Hepatocyte (in vitro differentiated cells): ENCODE measurements at regions not wholly inside any gene's neighbourhood (a gene's known extent, or its start where the extent isn't known, plus 50 kb on each side); places are given as distances from the start of the nearest gene placed in this dataset.
A peak's percentile ranks its signal among the peaks of the same experiment; 100 is the strongest.

Experiments
- DNase-seq: peaks from one replicate; pipeline ENCODE4 v3.0.0-alpha.2; 2016; ENCODE audit warnings: low spot score
- H2AFZ ChIP-seq: fragments of 200-600 bp; sonication (generic); 2 replicates; pipeline ENCODE4 v1.6.0; 2016; ENCODE audit warnings: antibody characterized with exemption, mild to moderate bottlenecking
- H3K27ac ChIP-seq: fragments of 200-600 bp; sonication (generic); 2 replicates; pipeline ENCODE4 v1.5.1; 2016; ENCODE audit warnings: mild to moderate bottlenecking
- H3K27me3 ChIP-seq: fragments of 200-600 bp; sonication (generic); 2 replicates; pipeline ENCODE4 v1.6.1; 2016
- H3K36me3 ChIP-seq: fragments of 200-600 bp; sonication (generic); replicated peaks from 2 replicates; pipeline ENCODE4 v1.5.1; 2016; ENCODE audit warnings: low read depth; ENCODE audit not compliant: insufficient read depth
- H3K4me1 ChIP-seq: fragments of 200-600 bp; sonication (generic); 2 replicates; pipeline ENCODE4 v1.5.1; 2016; ENCODE audit warnings: mild to moderate bottlenecking, moderate library complexity; ENCODE audit not compliant: insufficient read depth
- H3K4me2 ChIP-seq: fragments of 200-600 bp; sonication (generic); 2 replicates; pipeline ENCODE4 v1.6.0; 2016
- H3K4me3 ChIP-seq: fragments of 200-600 bp; sonication (generic); 2 replicates; pipeline ENCODE4 v1.5.1; 2016; ENCODE audit warnings: mild to moderate bottlenecking
- H3K79me2 ChIP-seq: fragments of 200-600 bp; sonication (generic); 2 replicates; pipeline ENCODE4 v1.6.0; 2017; ENCODE audit warnings: mild to moderate bottlenecking
- H3K9me2 ChIP-seq: fragments of 200-600 bp; sonication (generic); replicated peaks from 2 replicates; pipeline ENCODE4 v1.6.0; 2017; ENCODE audit warnings: mild to moderate bottlenecking; ENCODE audit not compliant: insufficient read depth
- H3K9me3 ChIP-seq: fragments of 200-600 bp; sonication (generic); 2 replicates; pipeline ENCODE4 v1.5.1; 2016; ENCODE audit warnings: low read depth, mild to moderate bottlenecking
- H4K20me1 ChIP-seq: fragments of 200-600 bp; sonication (generic); 2 replicates; pipeline ENCODE4 v1.6.0; 2016; ENCODE audit warnings: mild to moderate bottlenecking; ENCODE audit not compliant: insufficient read depth, poor library complexity, severe bottlenecking
- CTCF ChIP-seq: fragments of 200-600 bp; sonication (generic); IDR thresholded peaks from 2 replicates; pipeline ENCODE4 v1.5.1; 2016; ENCODE audit warnings: antibody characterized with exemption, mild to moderate bottlenecking; ENCODE audit not compliant: poor library complexity
- EZH2 ChIP-seq: fragments of 200-600 bp; sonication (generic); IDR thresholded peaks from 2 replicates; pipeline ENCODE4 v1.6.1; 2016; ENCODE audit warnings: antibody characterized with exemption, mild to moderate bottlenecking, borderline replicate concordance
- EZH2phosphoT487 ChIP-seq: fragments of 200-600 bp; sonication (generic); IDR thresholded peaks from one replicate; pipeline ENCODE4 v1.6.1; 2018; ENCODE audit warnings: antibody characterized with exemption, mild to moderate bottlenecking, low read depth, moderate library complexity; ENCODE audit not compliant: unreplicated experiment, severe bottlenecking
- WGBS: methylation state at CpG from one replicate; pipeline ENCODE4 v1.1.6; 2016; ENCODE audit warnings: low lambda C conversion rate; ENCODE audit errors: missing lambda C conversion rate; 5-methylcytosine and 5-hydroxymethylcytosine counted together

GRCh38 chr4:138821331-138821730 is 194.2 kb upstream of the NOCT start:
- no peak for DNase-seq
- H3K27me3 ChIP-seq, result no peaks in the 10 kb centered on the region
- no peak overlapping the region for H3K4me2 ChIP-seq
- H3K4me3 ChIP-seq, result no peak overlapping the region
- H4K20me1 ChIP-seq, result no peaks in the 10 kb centered on the region
- H3K9me2 ChIP-seq, result no peaks in the 10 kb centered on the region
- no peak overlapping the region for H3K27ac ChIP-seq
- TF ChIP-seq EZH2, result no peak
- no peak for TF ChIP-seq CTCF
- TF ChIP-seq EZH2phosphoT487, result no peak
- no peaks in the 10 kb centered on the region for H3K4me1 ChIP-seq
- H2AFZ ChIP-seq, result no peak overlapping the region
- no peaks in the 10 kb centered on the region for H3K36me3 ChIP-seq
- no peaks in the 10 kb centered on the region for H3K79me2 ChIP-seq
- WGBS, result 52% methylated on average over 3 of the region's 3 CpGs
- no peaks in the 10 kb centered on the region for H3K9me3 ChIP-seq

- DNase-seq, result peak; percentile 39
- Histone ChIP-seq H2AFZ (no peak overlapping the region), H3K36me3 (no peaks in the 10 kb centered on the region), H3K9me2 (no peaks in the 10 kb centered on the region), H3K27ac (peak overlapping the region; percentile 45), H4K20me1 (no peaks in the 10 kb centered on the region), H3K4me2 (peak overlapping the region; percentile 8), H3K4me3 (no peak overlapping the region), H3K4me1 (no peaks in the 10 kb centered on the region), H3K79me2 (no peaks in the 10 kb centered on the region), H3K27me3 (no peaks in the 10 kb centered on the region), H3K9me3 (no peaks in the 10 kb centered on the region)
- WGBS, result 23% methylated on average over 3 of the region's 3 CpGs
- TF ChIP-seq EZH2phosphoT487 (no peak), CTCF (no peak), EZH2 (no peak)
Observed at GRCh38 chr4:138816875-138817274, 198.7 kb upstream of the NOCT start.

GRCh38 chr4:138815811-138816210 is 199.8 kb upstream of the NOCT start:
- H3K9me3 ChIP-seq, result no peaks in the 10 kb centered on the region
- H3K79me2 ChIP-seq, result no peaks in the 10 kb centered on the region
- no peak for DNase-seq
- no peaks in the 10 kb centered on the region for H3K9me2 ChIP-seq
- H3K4me1 ChIP-seq, result no peaks in the 10 kb centered on the region
- TF ChIP-seq EZH2phosphoT487 (no peak), EZH2 (no peak)
- H4K20me1 ChIP-seq, result no peaks in the 10 kb centered on the region
- no peak overlapping the region for H2AFZ ChIP-seq
- H3K27me3 ChIP-seq, result no peaks in the 10 kb centered on the region
- H3K4me2 ChIP-seq, result no peak overlapping the region
- H3K4me3 ChIP-seq, result no peak overlapping the region
- no peak overlapping the region for H3K27ac ChIP-seq
- H3K36me3 ChIP-seq, result no peaks in the 10 kb centered on the region
- 38% methylated on average over 2 of the region's 2 CpGs for WGBS

- no peaks in the 10 kb centered on the region for H3K9me3 ChIP-seq
- H3K36me3 ChIP-seq, result no peaks in the 10 kb centered on the region
- no peaks in the 10 kb centered on the region for H3K79me2 ChIP-seq
- peaks cover 5% of the 10 kb centered on the region for H3K27me3 ChIP-seq
- no peak for TF ChIP-seq CTCF
- no peak for TF ChIP-seq EZH2
- TF ChIP-seq EZH2phosphoT487, result no peak
- H4K20me1 ChIP-seq, result no peaks in the 10 kb centered on the region
- H3K4me2 ChIP-seq, result no peak overlapping the region
- H3K4me1 ChIP-seq, result peaks cover 16% of the 10 kb centered on the region
- no peak overlapping the region for H2AFZ ChIP-seq
- no peak overlapping the region for H3K27ac ChIP-seq
- no peak overlapping the region for H3K4me3 ChIP-seq
- WGBS, result 54% methylated on average over 4 of the region's 4 CpGs
- no peak for DNase-seq
- no peaks in the 10 kb centered on the region for H3K9me2 ChIP-seq
Observed at GRCh38 chr4:138805736-138806135, 209.8 kb upstream of the NOCT start.
